Parathyroid adenoma (tissue), 2 donors: ENCODE measurements at regions not wholly inside any gene's neighbourhood (a gene's known extent, or its start where the extent isn't known, plus 50 kb on each side); places are given as distances from the start of the nearest gene placed in this dataset.

Experiments used
- H2AFZ ChIP-seq: fragments of 300-600 bp; sonication (generic); one replicate; pipeline ENCODE4 v1.7.0; 2017; ENCODE audit warnings: antibody characterized with exemption, mild to moderate bottlenecking
- H3K27ac ChIP-seq: fragments of 300-600 bp; sonication (generic); one replicate; pipeline ENCODE4 v1.7.0; 2017
- H3K27me3 ChIP-seq: fragments of 300-600 bp; sonication (generic); one replicate; pipeline ENCODE4 v1.7.0; 2017; ENCODE audit warnings: low read length; ENCODE audit not compliant: control insufficient read depth, insufficient read depth
- H3K36me3 ChIP-seq: fragments of 300-600 bp; sonication (generic); one replicate; pipeline ENCODE4 v1.7.0; 2017; ENCODE audit warnings: low read length; ENCODE audit not compliant: control insufficient read depth, insufficient read depth
- H3K4me1 ChIP-seq: fragments of 300-600 bp; sonication (generic); one replicate; pipeline ENCODE4 v1.7.0; 2017; ENCODE audit warnings: control low read depth
- H3K4me2 ChIP-seq: fragments of 300-600 bp; sonication (generic); one replicate; pipeline ENCODE4 v1.7.0; 2017; ENCODE audit warnings: low read length
- H3K4me3 ChIP-seq: fragments of 300-600 bp; sonication (generic); one replicate; pipeline ENCODE4 v1.7.0; 2017; ENCODE audit warnings: low read depth, low read length
- H3K79me2 ChIP-seq: fragments of 300-600 bp; sonication (generic); one replicate; pipeline ENCODE4 v1.7.0; 2017; ENCODE audit warnings: control low read depth
- H3K9ac ChIP-seq: fragments of 300-600 bp; sonication (generic); one replicate; pipeline ENCODE4 v1.7.0; 2017; ENCODE audit warnings: mild to moderate bottlenecking
- H3K9me3 ChIP-seq: fragments of 300-600 bp; sonication (generic); one replicate; pipeline ENCODE4 v1.7.0; 2017; ENCODE audit warnings: low read length; ENCODE audit not compliant: control insufficient read depth
- TF ChIP-seq, protein P1 (sequence below): fragments of 300-600 bp; sonication (generic); IDR thresholded peaks from one replicate; pipeline ENCODE4 v1.7.0; 2017; ENCODE audit warnings: antibody characterized with exemption, mild to moderate bottlenecking
- donor health status: primary hyperparathyroidism.

- Histone ChIP-seq H3K9me3 (no peaks in the 10 kb centered on the region), H3K27ac (no peak overlapping the region), H3K27me3 (no peaks in the 10 kb centered on the region), H3K4me2 (no peak overlapping the region), H3K4me3 (no peak overlapping the region), H2AFZ (no peak overlapping the region), H3K36me3 (no peaks in the 10 kb centered on the region), H3K4me1 (no peaks in the 10 kb centered on the region), H3K9ac (no peak overlapping the region), H3K79me2 (no peaks in the 10 kb centered on the region)
- TF ChIP-seq, protein P1, sequence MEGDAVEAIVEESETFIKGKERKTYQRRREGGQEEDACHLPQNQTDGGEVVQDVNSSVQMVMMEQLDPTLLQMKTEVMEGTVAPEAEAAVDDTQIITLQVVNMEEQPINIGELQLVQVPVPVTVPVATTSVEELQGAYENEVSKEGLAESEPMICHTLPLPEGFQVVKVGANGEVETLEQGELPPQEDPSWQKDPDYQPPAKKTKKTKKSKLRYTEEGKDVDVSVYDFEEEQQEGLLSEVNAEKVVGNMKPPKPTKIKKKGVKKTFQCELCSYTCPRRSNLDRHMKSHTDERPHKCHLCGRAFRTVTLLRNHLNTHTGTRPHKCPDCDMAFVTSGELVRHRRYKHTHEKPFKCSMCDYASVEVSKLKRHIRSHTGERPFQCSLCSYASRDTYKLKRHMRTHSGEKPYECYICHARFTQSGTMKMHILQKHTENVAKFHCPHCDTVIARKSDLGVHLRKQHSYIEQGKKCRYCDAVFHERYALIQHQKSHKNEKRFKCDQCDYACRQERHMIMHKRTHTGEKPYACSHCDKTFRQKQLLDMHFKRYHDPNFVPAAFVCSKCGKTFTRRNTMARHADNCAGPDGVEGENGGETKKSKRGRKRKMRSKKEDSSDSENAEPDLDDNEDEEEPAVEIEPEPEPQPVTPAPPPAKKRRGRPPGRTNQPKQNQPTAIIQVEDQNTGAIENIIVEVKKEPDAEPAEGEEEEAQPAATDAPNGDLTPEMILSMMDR: no peak
Measured at GRCh38 chr5:57316798-57317327, 143.0 kb downstream of the GPBP1 start.

DNA sequence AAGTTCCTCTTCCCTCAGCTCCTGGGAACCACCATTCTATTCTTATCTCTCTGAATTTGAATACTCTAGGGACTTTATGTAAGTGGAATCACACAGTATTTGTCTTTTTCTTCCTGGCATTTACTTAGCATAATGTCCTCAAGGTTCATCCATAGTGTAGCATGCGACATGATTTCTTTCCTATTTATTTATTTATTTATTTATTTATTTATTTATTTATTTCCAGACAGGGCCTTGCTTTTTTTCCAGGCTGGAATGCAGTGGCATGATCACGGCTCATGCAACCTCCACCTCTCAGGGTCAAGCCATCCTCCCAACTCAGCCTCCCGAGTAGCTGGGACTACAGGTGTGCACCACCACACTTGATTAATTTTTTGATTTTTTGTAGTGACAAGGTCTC, 142.1 kb downstream of the GPBP1 start:
- H3K9ac ChIP-seq: no peak overlapping the region
- no peaks in the 10 kb centered on the region for H3K9me3 ChIP-seq
- no peak overlapping the region for H2AFZ ChIP-seq
- H3K36me3 ChIP-seq: no peaks in the 10 kb centered on the region
- H3K4me3 ChIP-seq: no peak overlapping the region
- no peaks in the 10 kb centered on the region for H3K4me1 ChIP-seq
- no peaks in the 10 kb centered on the region for H3K79me2 ChIP-seq
- H3K27me3 ChIP-seq: no peaks in the 10 kb centered on the region
- no peak overlapping the region for H3K4me2 ChIP-seq
- TF ChIP-seq, protein P1: no peak
- H3K27ac ChIP-seq: no peak overlapping the region
